Skin epidermis (tissue), 12 donors: ENCODE measurements at regions not wholly inside any gene's neighbourhood (a gene's known extent, or its start where the extent isn't known, plus 50 kb on each side); places are given as distances from the start of the nearest gene placed in this dataset.

Experiments used
- H3K27ac ChIP-seq, 21 experiments: fragments of 200-600 bp; sonication (generic) in 11 of 21; one replicate each; pipeline ENCODE4 v1.5.0; 2020; ENCODE audit warnings: mild to moderate bottlenecking in 3 of 21, inconsistent platforms in 2 of 21, moderate library complexity in 2 of 21
- H3K4me3 ChIP-seq, 7 experiments: fragments of 200-600 bp; sonication (generic) in 2 of 7; one replicate each; pipeline ENCODE4 v1.5.0; 2020; ENCODE audit warnings: inconsistent platforms in 2 of 7, mild to moderate bottlenecking in 2 of 7, moderate library complexity in 1 of 7

DNA sequence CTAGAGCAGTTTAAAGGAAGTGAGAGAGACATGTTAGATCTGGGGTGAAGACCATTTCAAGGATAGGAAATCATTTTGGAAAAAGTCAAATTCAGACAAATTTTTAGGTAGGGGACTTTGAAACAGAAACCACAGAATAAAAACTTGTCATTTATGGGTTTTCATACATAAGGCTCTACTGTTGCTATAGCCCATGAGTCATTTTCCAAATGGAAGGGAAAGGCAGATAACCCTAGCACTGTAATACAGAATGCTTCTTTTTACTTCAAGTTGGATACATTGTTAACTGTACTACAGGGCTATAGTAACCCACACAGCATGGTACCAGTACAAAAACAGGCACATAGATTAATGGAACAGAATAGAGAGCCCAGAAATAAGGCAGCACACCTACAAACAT lies 455.4 kb downstream of the EBF1 start:
- Histone ChIP-seq H3K27ac (no peak overlapping the region), H3K4me3 (no peak overlapping the region)

DNA sequence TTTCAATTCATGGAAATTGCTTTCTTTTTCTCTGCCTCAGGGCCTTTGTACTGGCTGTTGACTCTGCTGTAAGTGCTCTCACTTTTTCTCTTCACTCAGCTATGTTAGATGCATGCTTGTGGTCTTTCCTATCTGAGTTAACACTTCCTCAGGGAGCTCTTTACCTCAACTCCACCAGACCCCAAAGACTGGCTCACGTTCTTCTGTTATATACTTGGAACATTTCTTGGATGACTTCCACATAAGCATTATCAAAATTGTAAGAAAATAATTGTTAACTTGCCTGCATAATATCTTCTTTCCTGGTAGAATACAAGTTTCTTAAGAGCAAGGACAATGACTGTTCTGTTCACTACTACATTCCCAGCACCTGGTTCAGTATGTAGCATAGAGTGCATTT lies 455.9 kb downstream of the EBF1 start:
- no peak overlapping the region for H3K27ac ChIP-seq
- no peak overlapping the region for H3K4me3 ChIP-seq

DNA sequence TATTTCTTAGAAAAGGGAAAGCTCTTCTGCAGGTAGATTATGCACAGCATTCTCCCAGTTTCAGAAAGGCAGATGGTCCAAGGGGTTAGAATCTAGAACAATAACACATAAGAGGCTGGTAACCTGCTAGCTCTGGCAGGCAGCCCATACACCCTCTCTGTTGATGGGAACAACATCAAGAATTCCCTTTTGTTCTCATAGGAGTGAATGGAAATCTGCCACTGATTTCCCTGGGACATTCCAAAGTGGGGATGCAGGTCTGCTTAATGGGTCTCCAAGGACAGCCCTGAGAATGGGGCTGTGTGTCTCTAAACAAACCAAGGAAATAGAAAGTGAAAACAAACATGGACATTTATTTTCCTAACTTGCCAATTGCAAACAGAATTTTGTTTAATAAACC lies 456.8 kb downstream of the EBF1 start:
- no peak overlapping the region for H3K27ac ChIP-seq
- H3K4me3 ChIP-seq = no peak overlapping the region

DNA sequence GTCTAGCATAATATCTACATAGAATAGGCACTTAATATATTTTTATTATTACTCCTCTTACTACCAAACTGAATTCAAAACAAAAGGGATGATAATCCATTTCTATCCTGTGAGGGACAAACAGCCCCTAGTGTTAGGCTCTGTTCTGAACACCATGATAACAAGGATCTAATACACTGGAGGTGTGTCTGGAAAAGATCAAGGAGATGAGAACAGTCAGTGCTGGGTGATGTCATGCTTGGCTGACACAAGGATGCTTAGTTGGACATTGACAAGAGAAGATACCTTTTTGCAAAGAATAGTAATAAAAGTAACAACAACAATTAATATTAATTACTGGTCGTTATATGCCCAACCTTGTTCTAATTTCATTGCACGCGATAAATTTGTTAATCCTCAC lies 458.7 kb downstream of the EBF1 start:
- H3K4me3 ChIP-seq = no peak overlapping the region
- H3K27ac ChIP-seq = no peak overlapping the region

DNA sequence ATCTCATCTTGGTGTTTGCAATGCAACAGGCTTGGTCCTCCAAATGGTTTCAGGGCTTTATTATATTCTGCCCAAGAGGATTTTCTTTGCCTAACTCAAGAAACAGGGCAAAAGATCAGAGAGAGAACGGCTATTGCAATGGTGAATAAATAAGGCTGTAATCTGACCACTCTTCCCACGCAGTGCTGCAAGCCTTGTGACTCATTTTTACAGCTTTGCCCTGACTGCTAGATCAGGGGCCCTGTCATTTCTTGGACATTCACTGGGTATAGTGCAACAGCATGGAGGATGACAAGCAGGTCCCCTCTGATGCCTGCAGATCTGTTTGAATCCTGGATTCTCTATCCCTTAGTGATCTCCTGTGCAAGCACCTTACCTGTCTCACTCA lies 459.1 kb downstream of the EBF1 start:
- H3K4me3 ChIP-seq = no peak overlapping the region
- no peak overlapping the region for H3K27ac ChIP-seq

DNA sequence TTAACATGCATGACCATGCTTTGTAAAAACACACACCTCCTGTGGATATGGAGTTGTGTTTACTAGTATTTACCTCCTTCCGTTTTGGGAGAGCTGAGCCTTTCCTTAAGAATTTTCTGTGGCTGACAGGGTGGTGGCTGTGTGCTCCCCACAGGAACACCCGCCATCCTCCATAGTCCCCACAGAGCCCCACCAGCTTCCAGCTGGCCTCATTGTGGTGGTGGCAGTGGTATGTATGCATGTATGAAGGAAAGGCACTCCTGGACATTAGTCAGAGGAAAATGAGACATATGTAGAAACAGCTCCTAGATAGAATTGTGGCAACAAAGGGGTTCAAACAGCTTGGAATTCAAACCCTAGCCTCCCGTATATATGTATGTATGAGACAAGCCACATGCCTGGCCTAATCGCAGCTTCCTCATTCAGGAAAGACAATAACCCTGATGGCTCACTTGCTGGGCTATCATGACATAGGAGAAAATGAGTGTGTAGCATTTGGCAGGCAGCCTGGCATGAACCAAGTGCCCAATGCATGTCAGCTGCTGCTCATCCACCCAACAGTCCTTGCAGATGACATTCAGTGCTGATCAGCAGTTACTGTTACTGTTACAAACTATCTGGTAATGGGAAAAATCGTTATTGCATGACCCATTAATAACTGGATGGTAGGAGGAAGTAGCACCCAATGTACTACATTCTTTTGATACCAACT lies 459.7 kb downstream of the EBF1 start:
- no peak overlapping the region for H3K4me3 ChIP-seq
- no peak overlapping the region for H3K27ac ChIP-seq

GRCh38 chr5:158638396-158638795 lies 461.3 kb downstream of the EBF1 start:
- Histone ChIP-seq H3K27ac (no peak overlapping the region), H3K4me3 (no peak overlapping the region)

DNA sequence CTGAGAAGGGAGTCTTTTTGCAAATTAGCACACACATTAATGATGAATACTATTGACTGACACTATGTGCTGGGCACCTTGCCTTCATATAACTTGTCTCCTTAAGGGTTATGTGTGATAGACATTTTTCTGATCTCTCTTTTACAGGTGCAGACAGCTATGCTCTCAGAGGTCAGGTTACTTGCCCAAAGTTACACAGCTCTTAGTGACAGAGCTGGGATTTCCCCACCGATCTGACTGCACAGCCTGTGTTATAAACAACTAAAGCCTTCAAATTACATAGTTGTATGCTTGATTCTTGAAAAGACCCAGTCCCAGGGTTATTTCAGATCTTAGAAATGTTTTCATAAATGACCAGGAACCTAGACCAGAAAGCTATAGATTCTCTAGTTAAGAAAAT lies 462.7 kb downstream of the EBF1 start:
- no peak overlapping the region for H3K4me3 ChIP-seq
- H3K27ac ChIP-seq = no peak overlapping the region

- no peak overlapping the region for H3K27ac ChIP-seq
- H3K4me3 ChIP-seq = no peak overlapping the region
Observed at GRCh38 chr5:158635565-158635964, 464.2 kb downstream of the EBF1 start.

DNA sequence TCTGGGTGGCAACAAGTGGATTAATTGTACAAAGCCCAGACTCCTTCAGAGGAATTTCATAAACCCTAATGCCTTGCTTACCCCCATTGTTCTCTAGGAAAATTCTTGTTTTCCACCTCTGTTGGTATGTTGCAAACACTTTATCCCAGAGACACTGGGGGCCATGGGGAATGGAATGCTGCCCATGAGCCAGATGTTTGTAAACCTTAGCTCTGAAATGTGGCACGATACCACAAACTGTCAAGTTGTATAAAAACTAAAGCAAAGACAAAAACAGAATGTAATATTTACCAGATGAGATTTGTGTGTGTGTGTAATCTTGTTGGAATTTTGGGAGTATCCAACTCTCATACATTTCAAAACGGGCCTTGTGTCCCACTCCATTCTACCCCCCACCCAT lies 465.0 kb downstream of the EBF1 start:
- H3K27ac ChIP-seq = no peak overlapping the region
- no peak overlapping the region for H3K4me3 ChIP-seq

GRCh38 chr5:158629591-158630312 lies 470.0 kb downstream of the EBF1 start:
- Histone ChIP-seq H3K4me3 (no peak overlapping the region), H3K27ac (no peak overlapping the region)

DNA sequence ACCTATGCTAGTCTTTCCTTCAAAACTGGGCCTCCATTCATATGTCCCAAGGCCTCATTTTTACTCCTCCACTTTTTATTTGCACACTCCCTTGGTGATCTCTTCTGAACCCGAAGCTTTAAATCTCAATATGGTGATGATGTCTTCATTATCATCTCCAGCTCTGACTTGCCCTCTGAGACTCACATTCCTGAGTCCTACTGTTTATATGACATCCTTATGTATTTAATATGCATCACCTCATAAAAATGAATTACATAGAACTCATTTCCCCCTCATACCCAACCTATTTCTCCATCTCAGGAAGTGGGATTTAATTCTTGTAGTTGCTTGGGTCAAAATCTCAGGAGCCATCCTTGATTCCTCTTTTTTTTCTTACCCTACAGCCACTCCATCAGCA lies 473.0 kb downstream of the EBF1 start:
- H3K27ac ChIP-seq = no peak overlapping the region
- H3K4me3 ChIP-seq = no peak overlapping the region

DNA sequence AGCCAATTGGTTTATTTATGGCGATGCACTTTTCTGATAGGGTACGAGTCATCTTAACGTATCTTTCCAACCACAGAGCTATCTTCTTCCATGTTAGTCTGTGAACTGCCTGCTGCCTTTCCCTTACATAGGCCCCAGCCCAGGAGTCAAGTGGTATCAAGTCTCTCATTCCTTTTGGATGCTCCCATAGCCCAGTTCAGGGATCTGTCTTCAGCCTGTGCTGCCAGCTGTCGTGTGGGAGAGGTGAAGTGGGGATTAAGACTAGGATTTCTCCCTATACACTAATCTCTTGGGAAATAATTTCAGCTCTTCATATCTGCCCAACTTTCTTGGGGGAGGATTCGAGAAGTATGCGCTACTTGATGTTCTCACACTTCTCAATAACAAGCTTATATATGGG lies 475.7 kb downstream of the EBF1 start:
- H3K27ac ChIP-seq = no peak overlapping the region
- H3K4me3 ChIP-seq = no peak overlapping the region

GRCh38 chr5:158621391-158621790 lies 478.3 kb downstream of the EBF1 start:
- Histone ChIP-seq H3K4me3 (no peak overlapping the region), H3K27ac (no peak overlapping the region)

DNA sequence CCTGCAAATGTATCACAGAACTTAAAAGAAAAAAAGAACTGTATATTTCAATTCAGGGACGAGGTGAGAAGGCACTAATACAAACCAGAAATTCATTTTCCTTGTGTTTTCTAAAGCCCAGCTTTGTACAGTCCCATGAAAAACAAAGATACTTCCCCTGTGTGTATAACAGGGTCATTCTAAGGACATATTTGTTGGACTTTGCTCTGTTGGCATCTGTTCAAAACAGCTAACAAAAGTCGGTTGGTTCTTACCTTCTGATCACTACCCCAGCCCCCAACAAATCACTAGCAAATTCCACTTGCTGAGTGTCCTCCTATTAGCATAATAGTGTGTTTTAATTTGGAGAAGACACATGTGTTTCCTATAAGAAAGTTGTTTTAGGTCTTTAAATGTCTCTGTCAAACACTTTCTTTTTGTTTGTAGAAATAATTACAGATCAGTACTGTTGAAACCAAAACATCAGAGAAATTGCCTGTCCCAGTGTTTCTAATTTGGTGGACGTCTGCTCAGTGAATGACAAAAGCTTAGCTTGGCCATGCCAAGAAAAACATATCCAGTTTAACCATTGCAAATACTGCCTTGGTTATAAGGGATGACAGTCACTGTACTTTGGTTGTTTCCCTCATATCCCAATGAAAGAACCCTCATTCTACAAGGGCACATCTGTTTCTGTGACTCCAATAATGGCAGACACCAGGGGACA lies 480.5 kb downstream of the EBF1 start:
- no peak overlapping the region for H3K4me3 ChIP-seq
- H3K27ac ChIP-seq = no peak overlapping the region

GRCh38 chr5:158618256-158618655 lies 481.5 kb downstream of the EBF1 start:
- Histone ChIP-seq H3K4me3 (no peak overlapping the region), H3K27ac (no peak overlapping the region)

GRCh38 chr5:158616707-158617106 lies 483.0 kb downstream of the EBF1 start:
- H3K27ac ChIP-seq = no peak overlapping the region

DNA sequence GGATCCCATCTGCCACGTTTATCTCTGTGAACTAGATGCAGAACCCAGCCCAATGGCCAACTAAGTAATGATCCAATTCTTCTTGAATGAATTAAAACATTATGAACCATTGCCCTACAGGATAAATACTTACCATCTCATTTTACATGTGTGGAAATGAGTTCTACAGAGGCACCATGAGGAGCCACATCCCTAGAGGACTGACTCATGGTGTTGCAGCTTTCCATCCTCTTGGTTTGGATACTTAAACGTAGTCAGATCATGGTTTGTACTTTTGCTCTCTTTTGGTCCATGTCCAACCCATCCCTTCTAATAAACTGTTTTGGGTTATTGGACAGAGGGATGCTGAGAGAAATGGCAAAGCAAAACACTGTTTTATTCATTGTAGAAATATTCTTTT lies 484.8 kb downstream of the EBF1 start:
- H3K27ac ChIP-seq = no peak overlapping the region
- no peak overlapping the region for H3K4me3 ChIP-seq

More at GRCh38 chr5:158616707-158617106, 483.0 kb downstream of the EBF1 start:
- no peak overlapping the region for H3K4me3 ChIP-seq

DNA sequence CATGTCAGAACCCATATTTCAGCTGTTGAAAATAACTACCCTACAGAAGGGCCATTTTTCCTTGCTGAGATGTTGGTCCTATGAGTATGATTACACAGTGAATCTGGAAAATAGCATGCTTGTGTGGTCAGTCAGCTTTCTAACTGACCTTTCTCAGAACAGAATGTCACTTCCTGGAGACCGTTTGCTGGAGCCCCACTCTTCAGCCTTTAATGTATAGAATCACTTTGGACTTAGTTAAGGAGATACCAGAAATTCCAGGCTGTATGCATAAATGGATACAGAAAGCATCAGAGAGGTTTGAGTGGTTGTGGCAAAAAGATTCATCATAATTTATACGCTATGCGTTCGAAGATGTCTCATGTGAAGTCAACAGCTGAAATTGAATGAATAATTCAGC lies 488.1 kb downstream of the EBF1 start:
- H3K4me3 ChIP-seq = no peak overlapping the region
- H3K27ac ChIP-seq = no peak overlapping the region

- H3K4me3 ChIP-seq = no peak overlapping the region
- H3K27ac ChIP-seq = no peak overlapping the region
Observed at GRCh38 chr5:158610051-158610415, 489.7 kb downstream of the EBF1 start.

GRCh38 chr5:158609333-158610050 lies 490.2 kb downstream of the EBF1 start:
- H3K4me3 ChIP-seq = no peak overlapping the region
- no peak overlapping the region for H3K27ac ChIP-seq
